ENCODE measurements at regions not wholly inside any gene's neighbourhood (a gene's known extent, or its start where the extent isn't known, plus 50 kb on each side); places are given as distances from the start of the nearest gene placed in this dataset.

DNA sequence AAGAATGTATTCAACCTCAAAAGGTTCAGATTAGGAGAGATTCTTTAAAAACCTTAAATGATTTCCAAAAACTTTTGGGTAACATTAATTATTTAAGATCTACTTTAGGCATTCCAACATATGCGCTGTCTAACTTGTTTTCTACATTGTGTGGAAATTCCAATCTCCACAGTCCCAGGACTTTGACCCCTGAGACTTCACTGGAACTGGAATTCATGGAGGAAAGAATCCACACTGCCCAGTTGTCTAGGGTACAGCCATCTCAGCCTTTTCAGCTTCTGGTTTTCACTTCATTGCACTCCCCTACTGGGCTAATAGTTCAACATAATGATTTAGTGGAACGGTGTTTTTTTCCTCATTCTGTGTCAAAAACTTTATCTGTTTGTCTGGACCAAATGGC, 161.5 kb downstream of the IER5 start (continued):
- TF ChIP-seq, protein P1, sequence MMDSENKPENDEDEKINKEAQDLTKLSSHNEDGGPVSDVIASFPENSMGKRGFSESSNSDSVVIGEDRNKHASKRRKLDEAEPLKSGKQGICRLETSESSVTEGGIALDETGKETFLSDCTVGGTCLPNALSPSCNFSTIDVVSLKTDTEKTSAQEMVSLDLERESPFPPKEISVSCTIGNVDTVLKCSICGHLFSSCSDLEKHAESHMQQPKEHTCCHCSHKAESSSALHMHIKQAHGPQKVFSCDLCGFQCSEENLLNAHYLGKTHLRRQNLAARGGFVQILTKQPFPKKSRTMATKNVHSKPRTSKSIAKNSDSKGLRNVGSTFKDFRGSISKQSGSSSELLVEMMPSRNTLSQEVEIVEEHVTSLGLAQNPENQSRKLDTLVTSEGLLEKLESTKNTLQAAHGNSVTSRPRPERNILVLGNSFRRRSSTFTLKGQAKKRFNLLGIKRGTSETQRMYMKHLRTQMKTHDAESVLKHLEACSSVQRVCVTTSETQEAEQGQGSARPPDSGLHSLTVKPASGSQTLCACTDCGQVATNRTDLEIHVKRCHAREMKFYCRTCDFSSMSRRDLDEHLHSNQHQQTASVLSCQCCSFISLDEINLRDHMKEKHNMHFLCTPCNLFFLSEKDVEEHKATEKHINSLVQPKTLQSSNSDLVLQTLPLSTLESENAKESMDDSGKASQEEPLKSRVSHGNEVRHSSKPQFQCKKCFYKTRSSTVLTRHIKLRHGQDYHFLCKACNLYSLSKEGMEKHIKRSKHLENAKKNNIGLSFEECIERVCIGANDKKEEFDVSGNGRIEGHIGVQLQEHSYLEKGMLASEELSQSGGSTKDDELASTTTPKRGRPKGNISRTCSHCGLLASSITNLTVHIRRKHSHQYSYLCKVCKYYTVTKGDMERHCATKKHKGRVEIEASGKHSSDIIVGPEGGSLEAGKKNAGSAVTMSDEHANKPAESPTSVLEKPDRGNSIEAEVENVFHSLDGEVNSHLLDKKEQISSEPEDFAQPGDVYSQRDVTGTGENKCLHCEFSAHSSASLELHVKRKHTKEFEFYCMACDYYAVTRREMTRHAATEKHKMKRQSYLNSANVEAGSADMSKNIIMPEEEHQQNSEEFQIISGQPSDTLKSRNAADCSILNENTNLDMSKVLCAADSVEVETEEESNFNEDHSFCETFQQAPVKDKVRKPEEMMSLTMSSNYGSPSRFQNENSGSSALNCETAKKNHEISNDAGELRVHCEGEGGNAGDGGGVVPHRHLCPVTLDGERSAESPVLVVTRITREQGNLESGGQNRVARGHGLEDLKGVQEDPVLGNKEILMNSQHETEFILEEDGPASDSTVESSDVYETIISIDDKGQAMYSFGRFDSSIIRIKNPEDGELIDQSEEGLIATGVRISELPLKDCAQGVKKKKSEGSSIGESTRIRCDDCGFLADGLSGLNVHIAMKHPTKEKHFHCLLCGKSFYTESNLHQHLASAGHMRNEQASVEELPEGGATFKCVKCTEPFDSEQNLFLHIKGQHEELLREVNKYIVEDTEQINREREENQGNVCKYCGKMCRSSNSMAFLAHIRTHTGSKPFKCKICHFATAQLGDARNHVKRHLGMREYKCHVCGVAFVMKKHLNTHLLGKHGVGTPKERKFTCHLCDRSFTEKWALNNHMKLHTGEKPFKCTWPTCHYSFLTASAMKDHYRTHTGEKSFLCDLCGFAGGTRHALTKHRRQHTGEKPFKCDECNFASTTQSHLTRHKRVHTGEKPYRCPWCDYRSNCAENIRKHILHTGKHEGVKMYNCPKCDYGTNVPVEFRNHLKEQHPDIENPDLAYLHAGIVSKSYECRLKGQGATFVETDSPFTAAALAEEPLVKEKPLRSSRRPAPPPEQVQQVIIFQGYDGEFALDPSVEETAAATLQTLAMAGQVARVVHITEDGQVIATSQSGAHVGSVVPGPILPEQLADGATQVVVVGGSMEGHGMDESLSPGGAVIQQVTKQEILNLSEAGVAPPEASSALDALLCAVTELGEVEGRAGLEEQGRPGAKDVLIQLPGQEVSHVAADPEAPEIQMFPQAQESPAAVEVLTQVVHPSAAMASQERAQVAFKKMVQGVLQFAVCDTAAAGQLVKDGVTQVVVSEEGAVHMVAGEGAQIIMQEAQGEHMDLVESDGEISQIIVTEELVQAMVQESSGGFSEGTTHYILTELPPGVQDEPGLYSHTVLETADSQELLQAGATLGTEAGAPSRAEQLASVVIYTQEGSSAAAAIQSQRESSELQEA (CRISPR knock-in tag; IDR thresholded peaks at IDR 0.05; ENCODE audit: not compliant biosample characterization): no peak
- TF ChIP-seq, protein P2, sequence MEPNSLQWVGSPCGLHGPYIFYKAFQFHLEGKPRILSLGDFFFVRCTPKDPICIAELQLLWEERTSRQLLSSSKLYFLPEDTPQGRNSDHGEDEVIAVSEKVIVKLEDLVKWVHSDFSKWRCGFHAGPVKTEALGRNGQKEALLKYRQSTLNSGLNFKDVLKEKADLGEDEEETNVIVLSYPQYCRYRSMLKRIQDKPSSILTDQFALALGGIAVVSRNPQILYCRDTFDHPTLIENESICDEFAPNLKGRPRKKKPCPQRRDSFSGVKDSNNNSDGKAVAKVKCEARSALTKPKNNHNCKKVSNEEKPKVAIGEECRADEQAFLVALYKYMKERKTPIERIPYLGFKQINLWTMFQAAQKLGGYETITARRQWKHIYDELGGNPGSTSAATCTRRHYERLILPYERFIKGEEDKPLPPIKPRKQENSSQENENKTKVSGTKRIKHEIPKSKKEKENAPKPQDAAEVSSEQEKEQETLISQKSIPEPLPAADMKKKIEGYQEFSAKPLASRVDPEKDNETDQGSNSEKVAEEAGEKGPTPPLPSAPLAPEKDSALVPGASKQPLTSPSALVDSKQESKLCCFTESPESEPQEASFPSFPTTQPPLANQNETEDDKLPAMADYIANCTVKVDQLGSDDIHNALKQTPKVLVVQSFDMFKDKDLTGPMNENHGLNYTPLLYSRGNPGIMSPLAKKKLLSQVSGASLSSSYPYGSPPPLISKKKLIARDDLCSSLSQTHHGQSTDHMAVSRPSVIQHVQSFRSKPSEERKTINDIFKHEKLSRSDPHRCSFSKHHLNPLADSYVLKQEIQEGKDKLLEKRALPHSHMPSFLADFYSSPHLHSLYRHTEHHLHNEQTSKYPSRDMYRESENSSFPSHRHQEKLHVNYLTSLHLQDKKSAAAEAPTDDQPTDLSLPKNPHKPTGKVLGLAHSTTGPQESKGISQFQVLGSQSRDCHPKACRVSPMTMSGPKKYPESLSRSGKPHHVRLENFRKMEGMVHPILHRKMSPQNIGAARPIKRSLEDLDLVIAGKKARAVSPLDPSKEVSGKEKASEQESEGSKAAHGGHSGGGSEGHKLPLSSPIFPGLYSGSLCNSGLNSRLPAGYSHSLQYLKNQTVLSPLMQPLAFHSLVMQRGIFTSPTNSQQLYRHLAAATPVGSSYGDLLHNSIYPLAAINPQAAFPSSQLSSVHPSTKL (CRISPR knock-in tag; IDR thresholded peaks at IDR 0.05): 0 out of 2 replicates have a peak, but pooled peaks have one; percentile 16
- no peak for TF ChIP-seq JUND (CRISPR knock-in tag; IDR thresholded peaks at IDR 0.05)
- TF ChIP-seq, protein P3, sequence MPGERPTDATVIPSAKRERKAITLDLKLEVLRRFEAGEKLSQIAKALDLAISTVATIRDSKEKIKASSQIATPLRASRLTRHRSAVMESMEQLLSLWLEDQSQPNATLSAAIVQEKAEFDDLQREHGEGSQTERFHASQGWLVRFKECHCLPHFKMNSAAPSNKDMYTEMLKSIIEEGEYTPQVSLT (CRISPR knock-in tag; IDR thresholded peaks at IDR 0.05; ENCODE audit: borderline replicate concordance, low read depth): no peak
